ENCODE measurements at regions not wholly inside any gene's neighbourhood (a gene's known extent, or its start where the extent isn't known, plus 50 kb on each side); places are given as distances from the start of the nearest gene placed in this dataset.

DNA sequence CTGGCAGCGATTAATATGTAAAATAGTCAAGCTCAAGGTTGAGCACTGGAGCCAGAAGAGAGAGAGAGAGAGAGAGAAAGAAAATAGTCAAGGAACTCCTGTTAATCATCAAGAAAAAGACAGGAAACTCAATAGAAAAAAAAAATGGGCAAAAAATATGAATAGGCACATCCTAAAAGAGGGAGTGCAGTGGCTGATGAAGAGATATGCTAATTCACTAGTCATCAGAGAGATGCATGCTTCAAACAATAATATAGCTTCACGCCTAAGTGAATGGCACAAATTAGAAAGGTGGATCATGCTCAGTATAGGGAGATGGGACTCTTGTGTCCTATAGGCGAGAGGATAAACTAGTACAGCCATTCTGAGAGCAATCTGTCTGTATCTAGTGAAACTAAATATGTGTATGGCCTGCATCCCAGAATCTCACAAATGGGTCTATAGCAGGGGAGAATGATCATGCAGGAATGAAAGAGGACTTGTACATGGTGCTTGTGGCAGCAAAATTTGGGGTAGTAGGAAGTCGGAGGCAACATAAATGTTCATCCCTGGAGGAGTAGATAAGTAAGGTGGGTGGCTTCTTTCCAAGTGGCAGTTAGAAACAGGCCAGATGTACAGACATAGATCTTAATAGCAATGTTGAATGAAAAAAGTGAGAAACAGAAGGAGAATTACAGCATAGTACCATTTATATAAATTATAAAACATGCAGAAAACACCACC lies 176.8 kb downstream of the VEGFA start:
- Histone ChIP-seq H3K9me3 (replicated peaks in 1 of 3) (no peaks in the 10 kb centered on the region), H3K27ac (no peak overlapping the region), H3K4me3 (no peak overlapping the region), H3K36me3 (replicated peaks in 1 of 2) (no peaks in the 10 kb centered on the region), H3K27me3 (no peaks in the 10 kb centered on the region), H3K4me1 (replicated peaks in 1 of 2) (peaks cover 0 to 6% of the 10 kb centered on the region in 2 donors)
- intact Hi-C loops (cut with DNase I), result no loop called here
- 82 to 87% (median 85%) methylated on average over 4 of the region's 4 CpGs for WGBS, 4 donors
- DNase-seq, result peak in 1 of 7 donors; percentile 5
- TF ChIP-seq POLR2A (IDR thresholded peaks at IDR 0.05), result no peak
- TF ChIP-seq, protein P1, sequence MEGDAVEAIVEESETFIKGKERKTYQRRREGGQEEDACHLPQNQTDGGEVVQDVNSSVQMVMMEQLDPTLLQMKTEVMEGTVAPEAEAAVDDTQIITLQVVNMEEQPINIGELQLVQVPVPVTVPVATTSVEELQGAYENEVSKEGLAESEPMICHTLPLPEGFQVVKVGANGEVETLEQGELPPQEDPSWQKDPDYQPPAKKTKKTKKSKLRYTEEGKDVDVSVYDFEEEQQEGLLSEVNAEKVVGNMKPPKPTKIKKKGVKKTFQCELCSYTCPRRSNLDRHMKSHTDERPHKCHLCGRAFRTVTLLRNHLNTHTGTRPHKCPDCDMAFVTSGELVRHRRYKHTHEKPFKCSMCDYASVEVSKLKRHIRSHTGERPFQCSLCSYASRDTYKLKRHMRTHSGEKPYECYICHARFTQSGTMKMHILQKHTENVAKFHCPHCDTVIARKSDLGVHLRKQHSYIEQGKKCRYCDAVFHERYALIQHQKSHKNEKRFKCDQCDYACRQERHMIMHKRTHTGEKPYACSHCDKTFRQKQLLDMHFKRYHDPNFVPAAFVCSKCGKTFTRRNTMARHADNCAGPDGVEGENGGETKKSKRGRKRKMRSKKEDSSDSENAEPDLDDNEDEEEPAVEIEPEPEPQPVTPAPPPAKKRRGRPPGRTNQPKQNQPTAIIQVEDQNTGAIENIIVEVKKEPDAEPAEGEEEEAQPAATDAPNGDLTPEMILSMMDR (IDR thresholded peaks at IDR 0.05), result no peak

DNA sequence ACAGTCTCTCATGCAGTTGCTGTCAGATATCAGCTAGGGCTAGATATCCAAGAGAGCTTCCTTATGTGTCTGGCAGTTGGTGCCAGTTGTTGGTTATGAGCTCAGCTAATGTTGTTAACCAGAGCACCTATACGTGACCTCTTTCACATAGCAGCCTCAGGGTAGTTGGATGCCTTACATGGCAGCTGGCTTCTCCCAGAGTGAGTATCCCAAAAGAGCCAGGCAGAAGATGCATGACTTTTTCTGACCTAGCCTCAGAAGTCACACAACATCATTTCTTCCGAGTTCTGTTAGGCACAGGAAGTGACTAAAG lies 175.7 kb downstream of the VEGFA start:
- H3K4me3 ChIP-seq, result no peak overlapping the region
- no peak for TF ChIP-seq POLR2A (IDR thresholded peaks at IDR 0.05)
- TF ChIP-seq, protein P1 (IDR thresholded peaks at IDR 0.05), result no peak
- intact Hi-C loops (cut with DNase I), result no loop called here
- H3K9me3 ChIP-seq (replicated peaks in 1 of 3), result no peaks in the 10 kb centered on the region
- H3K27ac ChIP-seq, result no peak overlapping the region
- WGBS, 4 donors, result 77 to 91% (median 87%) methylated on average over 2 of the region's 2 CpGs
- H3K4me1 ChIP-seq (replicated peaks in 1 of 2), result no peaks in the 10 kb centered on the region
- DNase-seq, result peak in 2 of 7 donors; percentile 3 to 6
- H3K27me3 ChIP-seq, result no peaks in the 10 kb centered on the region
- H3K36me3 ChIP-seq (replicated peaks in 1 of 2), result no peaks in the 10 kb centered on the region

DNA sequence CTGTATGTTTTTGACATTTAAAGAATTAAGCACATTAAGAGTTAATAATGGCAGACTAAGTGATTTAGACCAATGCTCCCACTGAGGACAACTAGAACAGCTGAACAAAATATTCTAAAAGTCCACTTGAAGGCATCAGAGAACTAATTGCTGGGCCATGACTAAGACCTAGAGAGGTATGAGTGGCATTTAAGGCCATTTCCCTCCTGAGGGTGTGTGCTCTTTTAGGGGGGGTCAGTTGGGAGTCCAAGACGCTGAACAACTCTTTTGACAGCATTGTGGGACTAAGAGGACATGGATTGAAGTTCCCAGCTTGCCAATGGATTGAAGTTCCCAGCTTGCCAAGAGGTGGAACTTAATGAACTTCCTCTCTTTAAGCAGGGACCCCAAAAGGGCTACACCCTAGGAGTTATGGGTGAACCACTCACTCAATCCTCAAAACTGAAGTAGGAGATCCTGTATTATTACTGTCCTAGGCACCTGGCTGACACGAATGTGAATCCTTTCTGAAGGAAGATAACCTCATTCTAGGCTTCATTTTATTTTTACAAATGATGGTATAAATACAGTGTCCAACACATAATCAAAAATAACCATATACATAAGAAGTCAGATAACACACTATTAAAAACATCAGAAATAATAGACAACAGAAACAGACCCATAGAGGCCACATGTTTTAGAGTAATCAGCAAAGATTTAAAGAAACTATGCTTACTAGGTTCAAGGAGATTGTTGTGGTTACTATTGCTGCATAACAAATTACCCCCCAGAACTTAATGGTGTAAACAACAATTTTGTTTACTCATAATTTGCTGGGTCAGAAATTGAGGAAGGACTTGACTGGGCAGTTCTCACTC lies 175.1 kb downstream of the VEGFA start:
- Histone ChIP-seq H3K36me3 (replicated peaks in 1 of 2) (no peaks in the 10 kb centered on the region), H3K27ac (no peak overlapping the region), H3K27me3 (no peaks in the 10 kb centered on the region), H3K4me1 (replicated peaks in 1 of 2) (no peaks in the 10 kb centered on the region), H3K4me3 (no peak overlapping the region), H3K9me3 (replicated peaks in 1 of 3) (no peaks in the 10 kb centered on the region)
- WGBS, 4 donors, result 77 to 90% (median 84%) methylated on average over 2 of the region's 2 CpGs
- no peak for TF ChIP-seq POLR2A (IDR thresholded peaks at IDR 0.05)
- TF ChIP-seq, protein P1 (IDR thresholded peaks at IDR 0.05), result no peak
- intact Hi-C loops (cut with DNase I), result no loop called here
- peak in 1 of 7 donors; percentile 9 for DNase-seq

DNA sequence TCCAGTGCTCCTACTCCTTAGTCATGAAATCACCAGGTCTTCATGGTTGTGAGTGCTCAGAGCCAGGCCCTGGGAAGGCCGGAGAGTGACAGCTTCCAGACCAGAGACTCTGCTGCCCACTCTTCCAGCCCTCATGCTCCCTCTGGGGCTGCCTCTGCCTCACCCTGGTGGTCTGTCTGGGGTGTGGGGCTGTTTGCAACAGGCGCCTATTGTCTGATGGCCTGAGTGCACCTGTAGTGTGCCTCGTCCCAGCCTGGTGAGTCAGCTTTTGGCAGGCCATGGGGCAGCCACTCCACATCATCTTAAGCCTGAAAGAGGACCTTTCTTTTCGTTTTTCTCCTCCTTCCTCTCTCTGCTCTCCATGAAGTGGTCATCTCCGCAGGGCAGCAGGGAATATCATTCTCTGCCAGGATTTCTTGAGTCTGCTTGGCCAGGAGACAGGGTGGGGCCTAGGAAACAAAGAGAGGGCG lies 173.8 kb downstream of the VEGFA start:
- intact Hi-C loops (cut with DNase I), result no loop called here
- H3K4me1 ChIP-seq (replicated peaks in 1 of 2), result no peaks in the 10 kb centered on the region
- peak in 2 of 7 donors; percentile 19 to 39 for DNase-seq
- no peak overlapping the region for H3K27ac ChIP-seq
- no peaks in the 10 kb centered on the region for H3K9me3 ChIP-seq (replicated peaks in 1 of 3)
- WGBS, 4 donors, result 76 to 81% (median 80%) methylated on average over 4 to 6 of the region's 6 CpGs
- H3K36me3 ChIP-seq (replicated peaks in 1 of 2), result no peaks in the 10 kb centered on the region
- no peaks in the 10 kb centered on the region for H3K27me3 ChIP-seq
- TF ChIP-seq, protein P1 (IDR thresholded peaks at IDR 0.05), result no peak
- TF ChIP-seq POLR2A (IDR thresholded peaks at IDR 0.05), result no peak
- H3K4me3 ChIP-seq, result no peak overlapping the region
